ENCODE measurements at regions not wholly inside any gene's neighbourhood (a gene's known extent, or its start where the extent isn't known, plus 50 kb on each side); places are given as distances from the start of the nearest gene placed in this dataset.

DNA sequence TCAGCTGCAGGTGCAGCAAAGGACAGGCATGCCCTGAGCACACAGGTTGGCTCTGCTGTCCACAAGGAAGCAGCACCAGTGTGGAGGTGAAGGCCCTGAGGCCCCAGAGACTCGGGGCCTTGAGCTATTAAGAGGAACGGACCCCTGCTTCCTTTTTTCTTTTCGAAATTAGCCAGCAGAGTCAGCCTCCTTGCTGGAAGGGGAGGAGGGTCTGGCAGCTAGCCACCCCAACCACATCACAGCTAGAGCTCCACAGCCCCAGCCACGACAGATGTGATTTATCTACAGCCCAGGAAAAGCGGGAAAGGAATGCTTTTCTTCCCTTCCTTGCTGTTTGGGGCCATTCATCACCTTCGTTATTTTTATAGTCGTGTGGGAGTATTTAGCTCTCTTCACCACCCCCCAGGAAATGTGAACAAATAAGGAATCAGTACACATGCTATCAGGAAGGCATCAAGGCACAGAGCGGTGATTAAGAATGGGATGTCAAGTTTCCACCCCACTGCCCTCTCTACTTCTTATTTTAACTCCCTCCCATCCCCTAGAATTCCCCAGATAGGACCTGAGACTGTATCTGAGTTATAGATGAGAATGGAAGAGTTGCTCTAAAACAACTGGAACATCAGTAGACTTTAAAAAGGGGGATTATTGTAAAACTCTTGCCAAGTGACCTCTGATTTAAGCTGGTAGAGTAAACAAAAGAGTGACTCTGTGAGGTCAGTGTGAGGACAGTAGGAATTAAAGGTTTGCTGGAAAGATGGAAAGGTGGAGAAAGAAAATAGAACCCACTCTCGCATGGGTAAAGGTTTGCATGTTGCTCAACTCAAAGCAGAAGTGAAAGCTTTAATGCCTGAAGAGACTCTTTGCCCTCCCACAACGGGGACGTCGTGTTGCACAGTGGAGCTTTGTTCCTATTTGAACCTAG, 224.7 kb upstream of the GJB5 start:
- TF ChIP-seq, protein P1, sequence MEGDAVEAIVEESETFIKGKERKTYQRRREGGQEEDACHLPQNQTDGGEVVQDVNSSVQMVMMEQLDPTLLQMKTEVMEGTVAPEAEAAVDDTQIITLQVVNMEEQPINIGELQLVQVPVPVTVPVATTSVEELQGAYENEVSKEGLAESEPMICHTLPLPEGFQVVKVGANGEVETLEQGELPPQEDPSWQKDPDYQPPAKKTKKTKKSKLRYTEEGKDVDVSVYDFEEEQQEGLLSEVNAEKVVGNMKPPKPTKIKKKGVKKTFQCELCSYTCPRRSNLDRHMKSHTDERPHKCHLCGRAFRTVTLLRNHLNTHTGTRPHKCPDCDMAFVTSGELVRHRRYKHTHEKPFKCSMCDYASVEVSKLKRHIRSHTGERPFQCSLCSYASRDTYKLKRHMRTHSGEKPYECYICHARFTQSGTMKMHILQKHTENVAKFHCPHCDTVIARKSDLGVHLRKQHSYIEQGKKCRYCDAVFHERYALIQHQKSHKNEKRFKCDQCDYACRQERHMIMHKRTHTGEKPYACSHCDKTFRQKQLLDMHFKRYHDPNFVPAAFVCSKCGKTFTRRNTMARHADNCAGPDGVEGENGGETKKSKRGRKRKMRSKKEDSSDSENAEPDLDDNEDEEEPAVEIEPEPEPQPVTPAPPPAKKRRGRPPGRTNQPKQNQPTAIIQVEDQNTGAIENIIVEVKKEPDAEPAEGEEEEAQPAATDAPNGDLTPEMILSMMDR (IDR thresholded peaks at IDR 0.05; ENCODE audit: insufficient read depth, missing control alignments): no peak
- DNase-seq (ENCODE audit: insufficient read length, low spot score) (no peak), FAIRE-seq (no peak)

DNA sequence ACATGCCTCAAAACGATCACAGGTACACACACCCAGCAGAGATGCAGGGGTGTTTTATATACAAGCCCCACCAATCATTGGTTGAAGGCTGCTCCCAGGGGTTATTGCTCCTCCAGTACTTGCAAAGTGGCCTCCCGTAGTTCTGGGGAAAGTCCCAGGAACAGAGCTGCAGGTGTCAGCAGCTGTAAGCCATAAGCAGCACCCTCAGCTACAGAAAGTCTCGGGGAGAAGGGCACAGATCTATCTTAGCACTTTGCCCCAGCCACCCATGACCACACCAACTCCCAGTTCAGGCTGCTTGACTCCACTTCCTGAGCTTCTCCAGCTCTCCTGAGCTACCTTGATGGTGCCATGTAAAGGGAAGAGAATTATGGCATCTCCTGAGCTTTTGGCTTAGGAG, 222.7 kb upstream of the GJB5 start:
- FAIRE-seq (no peak), DNase-seq (ENCODE audit: insufficient read length, low spot score) (no peak)
- TF ChIP-seq, protein P1 (IDR thresholded peaks at IDR 0.05; ENCODE audit: insufficient read depth, missing control alignments): no peak

DNA sequence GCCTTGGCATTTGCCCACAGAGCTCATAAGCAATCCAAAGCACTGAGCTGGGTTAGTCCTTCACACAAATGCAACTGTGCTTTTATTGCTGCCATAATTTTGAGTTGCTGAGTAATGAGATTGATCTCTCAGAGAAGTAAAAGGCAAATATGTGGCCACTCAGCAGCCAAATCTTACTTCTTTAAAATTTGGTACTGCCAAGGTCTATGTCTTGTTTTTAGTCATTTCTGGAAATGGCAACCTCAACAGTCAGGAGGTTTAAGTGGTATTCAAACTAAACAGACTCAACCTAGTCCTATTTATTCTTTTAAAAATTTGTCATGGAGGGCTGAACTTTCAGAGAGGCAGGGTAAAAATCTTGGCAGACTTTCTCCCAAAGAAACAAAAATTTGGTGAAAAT, 216.4 kb upstream of the GJB5 start:
- TF ChIP-seq, protein P1 (IDR thresholded peaks at IDR 0.05; ENCODE audit: insufficient read depth, missing control alignments): no peak
- FAIRE-seq (no peak), DNase-seq (ENCODE audit: insufficient read length, low spot score) (no peak)

DNA sequence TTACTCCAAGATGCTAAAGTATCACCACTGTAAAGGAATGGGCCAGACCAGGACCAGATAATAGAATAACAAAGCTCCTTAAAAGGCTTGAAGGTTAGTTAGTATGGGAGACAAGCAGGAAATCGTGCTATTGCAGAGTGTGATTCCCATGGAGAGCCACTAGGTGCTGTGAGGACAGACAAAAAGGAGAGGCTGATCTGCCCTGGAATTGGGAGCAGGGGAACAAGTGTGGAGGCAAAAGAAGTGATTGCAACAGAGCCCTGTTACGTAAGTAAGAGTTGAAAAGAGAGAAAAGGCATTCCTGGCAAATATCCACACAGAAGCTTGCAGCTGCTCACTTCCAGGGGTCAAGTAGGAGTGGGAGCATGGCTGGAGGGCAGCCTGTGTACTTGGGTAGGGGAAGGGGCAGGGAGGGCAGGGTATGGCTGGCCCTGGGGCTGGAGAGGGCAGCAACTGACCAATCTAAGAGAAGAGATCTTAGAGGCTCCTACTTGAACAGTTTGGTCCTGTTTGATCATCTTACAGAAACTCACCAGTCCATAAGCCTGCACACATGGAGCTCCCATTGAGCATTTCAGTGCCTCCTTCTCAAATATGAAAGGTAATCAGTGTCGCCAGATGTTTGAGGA, 207.7 kb upstream of the GJB5 start:
- DNase-seq (ENCODE audit: insufficient read length, low spot score) (no peak), FAIRE-seq (no peak)
- TF ChIP-seq, protein P1 (IDR thresholded peaks at IDR 0.05; ENCODE audit: insufficient read depth, missing control alignments): no peak

DNA sequence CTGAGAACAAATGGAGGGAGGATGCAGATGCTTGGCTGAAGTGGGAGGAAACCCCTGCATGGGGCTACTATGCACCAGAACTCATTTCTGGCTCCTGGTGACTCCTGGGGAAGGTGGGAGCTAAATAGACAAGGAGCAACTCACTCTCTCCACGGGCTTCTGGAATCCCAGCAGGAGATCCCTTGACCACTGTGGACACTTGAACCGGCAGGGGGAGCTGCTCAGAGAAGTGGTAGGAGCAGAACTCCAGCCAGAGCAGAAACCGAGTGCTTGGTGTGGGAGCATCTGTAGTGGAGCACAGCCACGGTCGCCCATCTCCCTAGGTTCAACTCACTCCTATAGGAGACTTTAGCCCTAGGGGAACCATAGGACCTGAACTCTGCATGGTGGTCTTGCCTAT, 205.6 kb upstream of the GJB5 start:
- FAIRE-seq (no peak), DNase-seq (ENCODE audit: insufficient read length, low spot score) (no peak)
- TF ChIP-seq, protein P1 (IDR thresholded peaks at IDR 0.05; ENCODE audit: insufficient read depth, missing control alignments): peak; percentile 3

DNA sequence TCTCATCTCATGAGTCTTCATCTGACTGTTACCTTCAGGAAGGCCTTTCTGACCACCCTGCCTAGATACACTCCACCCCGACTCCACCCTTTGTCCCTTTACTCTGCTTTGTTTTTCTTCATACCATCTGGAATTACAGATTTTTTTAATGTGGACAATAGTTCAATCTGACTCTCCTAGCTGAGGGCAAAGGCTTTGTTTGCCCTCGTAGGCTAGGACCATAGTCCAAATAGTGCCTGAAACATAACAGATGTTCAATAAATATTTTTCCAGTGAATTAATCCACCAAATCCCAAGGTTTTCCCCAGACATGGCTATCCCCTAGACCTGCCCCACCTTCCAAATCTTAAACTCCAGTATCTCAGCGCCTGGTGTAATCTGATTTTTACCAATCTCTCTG, 176.5 kb upstream of the GJB5 start:
- TF ChIP-seq, protein P1 (IDR thresholded peaks at IDR 0.05; ENCODE audit: insufficient read depth, missing control alignments): no peak

DNA sequence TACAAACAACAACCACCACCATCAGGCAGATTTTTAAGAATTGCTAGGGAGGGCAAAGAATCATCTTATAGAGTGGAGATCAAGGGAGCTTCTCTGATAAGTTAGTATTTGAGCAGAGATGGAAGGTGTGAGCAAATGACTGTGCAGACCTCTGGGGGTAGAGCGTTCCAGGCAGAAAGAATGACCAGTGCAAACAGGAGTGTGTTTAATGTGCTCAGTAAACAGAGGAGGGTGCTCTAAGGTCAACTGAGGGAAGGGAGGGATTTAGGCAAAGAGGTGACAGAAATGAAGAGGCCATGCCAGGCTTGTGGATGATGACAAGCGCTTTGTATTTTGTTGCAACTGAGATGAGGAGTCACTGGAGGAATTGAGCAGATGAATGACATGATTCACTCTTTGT, 172.5 kb upstream of the GJB5 start:
- FAIRE-seq (no peak), DNase-seq (ENCODE audit: insufficient read length, low spot score) (no peak)
- TF ChIP-seq, protein P1 (IDR thresholded peaks at IDR 0.05; ENCODE audit: insufficient read depth, missing control alignments): no peak

More for the DNA sequence above, 176.5 kb upstream of the GJB5 start:
- no peak for FAIRE-seq
- DNase-seq (ENCODE audit: insufficient read length, low spot score): no peak
